ENCODE measurements at regions not wholly inside any gene's neighbourhood (a gene's known extent, or its start where the extent isn't known, plus 50 kb on each side); places are given as distances from the start of the nearest gene placed in this dataset.

DNA sequence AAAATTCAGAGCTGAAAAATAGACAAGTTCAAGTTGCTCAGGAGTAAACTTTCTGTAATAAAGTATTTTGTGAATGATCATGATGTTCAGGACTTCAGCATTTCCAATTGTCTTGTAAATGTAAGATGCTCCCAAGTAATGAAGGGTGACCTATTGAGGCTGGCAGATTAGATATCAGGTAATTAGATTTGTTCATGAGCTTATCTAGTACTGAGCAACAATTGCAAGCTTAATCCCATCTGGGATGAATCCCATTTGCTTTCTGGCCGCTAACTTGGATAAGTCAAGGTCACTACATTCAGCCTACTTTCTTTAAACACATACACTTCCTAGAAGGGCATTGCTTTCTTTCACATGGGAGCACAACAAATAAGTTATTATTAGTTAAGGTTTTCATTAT lies 82.4 kb upstream of the ITGB1 start:
- no peak for TF ChIP-seq EZH2phosphoT487 (IDR thresholded peaks at IDR 0.05; ENCODE audit: borderline replicate concordance, low read depth, low read length)
- TF ChIP-seq, protein P1, sequence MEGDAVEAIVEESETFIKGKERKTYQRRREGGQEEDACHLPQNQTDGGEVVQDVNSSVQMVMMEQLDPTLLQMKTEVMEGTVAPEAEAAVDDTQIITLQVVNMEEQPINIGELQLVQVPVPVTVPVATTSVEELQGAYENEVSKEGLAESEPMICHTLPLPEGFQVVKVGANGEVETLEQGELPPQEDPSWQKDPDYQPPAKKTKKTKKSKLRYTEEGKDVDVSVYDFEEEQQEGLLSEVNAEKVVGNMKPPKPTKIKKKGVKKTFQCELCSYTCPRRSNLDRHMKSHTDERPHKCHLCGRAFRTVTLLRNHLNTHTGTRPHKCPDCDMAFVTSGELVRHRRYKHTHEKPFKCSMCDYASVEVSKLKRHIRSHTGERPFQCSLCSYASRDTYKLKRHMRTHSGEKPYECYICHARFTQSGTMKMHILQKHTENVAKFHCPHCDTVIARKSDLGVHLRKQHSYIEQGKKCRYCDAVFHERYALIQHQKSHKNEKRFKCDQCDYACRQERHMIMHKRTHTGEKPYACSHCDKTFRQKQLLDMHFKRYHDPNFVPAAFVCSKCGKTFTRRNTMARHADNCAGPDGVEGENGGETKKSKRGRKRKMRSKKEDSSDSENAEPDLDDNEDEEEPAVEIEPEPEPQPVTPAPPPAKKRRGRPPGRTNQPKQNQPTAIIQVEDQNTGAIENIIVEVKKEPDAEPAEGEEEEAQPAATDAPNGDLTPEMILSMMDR (conservative IDR thresholded peaks at IDR 0.05; ENCODE audit: low read length), result no peak

Measured in OCI-LY7 (cell line).